Adipocyte (in vitro differentiated cells): ENCODE measurements at regions not wholly inside any gene's neighbourhood (a gene's known extent, or its start where the extent isn't known, plus 50 kb on each side); places are given as distances from the start of the nearest gene placed in this dataset.
A peak's percentile ranks its signal among the peaks of the same experiment; 100 is the strongest.

Experiments used
- DNase-seq: peaks from one replicate; pipeline ENCODE4 v3.0.0-alpha.2; 2015; ENCODE audit warnings: low read depth
- H3K27me3 ChIP-seq: replicated peaks from 2 replicates; pipeline ENCODE4 v1.7.0; 2013; ENCODE audit warnings: mild to moderate bottlenecking, low read length, moderate library complexity; ENCODE audit not compliant: control insufficient read depth, insufficient read depth
- H3K36me3 ChIP-seq: 2 replicates; pipeline ENCODE4 v1.7.0; 2013; ENCODE audit warnings: low read length, mild to moderate bottlenecking, moderate library complexity; ENCODE audit not compliant: control insufficient read depth, insufficient read depth, severe bottlenecking
- H3K4me1 ChIP-seq: 2 replicates; pipeline ENCODE4 v1.7.0; 2013; ENCODE audit warnings: mild to moderate bottlenecking, low read length, moderate library complexity; ENCODE audit not compliant: control insufficient read depth, insufficient read depth
- H3K4me3 ChIP-seq: 2 replicates; pipeline ENCODE4 v1.7.0; 2013; ENCODE audit warnings: mild to moderate bottlenecking, low read length, moderate library complexity
- H3K9ac ChIP-seq: 2 replicates; pipeline ENCODE4 v1.7.0; 2013; ENCODE audit warnings: mild to moderate bottlenecking, low read length, moderate library complexity
- H3K9me3 ChIP-seq: 2 replicates; pipeline ENCODE4 v1.7.0; 2013; ENCODE audit warnings: mild to moderate bottlenecking, low read length, moderate library complexity; ENCODE audit not compliant: control insufficient read depth

DNA sequence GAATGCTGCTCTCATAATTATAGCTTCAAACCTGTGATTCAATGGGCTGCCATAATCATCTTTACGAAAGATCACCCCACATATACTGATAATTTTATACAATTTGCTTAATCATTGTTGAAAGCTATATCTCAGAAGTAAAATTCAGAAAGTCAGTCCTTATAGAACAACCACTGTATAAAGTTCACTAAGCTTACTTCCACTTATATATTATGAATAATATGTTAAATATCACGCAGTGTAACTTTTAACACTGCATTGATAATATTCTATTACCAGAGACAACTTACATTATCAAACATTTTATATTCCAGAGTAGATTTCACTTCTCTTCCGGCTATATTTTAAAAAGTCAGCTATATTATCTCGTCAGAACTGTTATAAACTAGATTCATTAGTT is 550.1 kb upstream of the PCDH20 start:
- no peak overlapping the region for H3K9ac ChIP-seq
- no peak overlapping the region for H3K4me3 ChIP-seq
- no peaks in the 10 kb centered on the region for H3K36me3 ChIP-seq
- H3K9me3 ChIP-seq, result no peaks in the 10 kb centered on the region
- no peak for DNase-seq
- no peaks in the 10 kb centered on the region for H3K27me3 ChIP-seq
- no peaks in the 10 kb centered on the region for H3K4me1 ChIP-seq

DNA sequence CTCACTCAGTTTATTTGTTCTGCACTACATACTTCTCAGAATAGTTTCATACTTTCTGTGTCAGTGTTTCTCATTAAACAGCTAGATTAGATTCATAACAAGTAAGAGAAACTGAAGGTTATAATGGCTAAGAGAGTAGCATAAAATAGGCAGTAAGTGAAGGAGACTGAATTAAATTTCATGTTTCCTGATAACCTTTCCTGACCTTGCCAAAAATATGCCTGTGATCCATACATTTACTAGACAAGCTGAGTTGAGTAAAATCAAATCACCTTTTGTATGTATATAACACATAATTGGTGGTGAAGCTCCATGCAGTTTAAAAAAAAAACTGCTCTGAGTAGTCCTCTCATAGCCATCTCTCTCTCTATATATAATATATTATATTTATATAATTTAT is 545.3 kb upstream of the PCDH20 start:
- Histone ChIP-seq H3K4me1 (no peaks in the 10 kb centered on the region), H3K9ac (no peak overlapping the region), H3K27me3 (no peaks in the 10 kb centered on the region), H3K36me3 (no peaks in the 10 kb centered on the region), H3K9me3 (no peaks in the 10 kb centered on the region), H3K4me3 (no peak overlapping the region)
- DNase-seq, result no peak

DNA sequence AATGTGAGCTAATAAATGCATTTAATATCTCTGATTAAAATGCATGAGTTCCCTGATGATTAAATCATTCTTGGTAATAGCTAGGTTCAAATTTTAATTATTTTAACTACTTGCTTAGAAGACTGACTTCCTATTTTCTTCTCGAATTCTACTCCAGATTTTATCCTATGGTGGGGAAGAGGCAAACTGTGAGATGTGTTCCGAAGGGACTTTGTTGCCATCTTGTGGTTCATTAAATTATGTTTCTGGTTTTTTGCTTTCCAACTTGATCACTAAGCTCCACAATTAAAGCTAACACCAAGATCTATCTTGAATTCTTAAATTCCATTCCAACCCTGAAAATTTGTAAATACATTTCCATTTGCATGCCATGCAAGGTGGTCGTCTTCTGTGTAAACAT is 538.4 kb upstream of the PCDH20 start:
- Histone ChIP-seq H3K36me3 (no peaks in the 10 kb centered on the region), H3K27me3 (no peaks in the 10 kb centered on the region), H3K4me1 (no peaks in the 10 kb centered on the region), H3K4me3 (no peak overlapping the region), H3K9ac (no peak overlapping the region), H3K9me3 (no peaks in the 10 kb centered on the region)
- peak; percentile 35 for DNase-seq

DNA sequence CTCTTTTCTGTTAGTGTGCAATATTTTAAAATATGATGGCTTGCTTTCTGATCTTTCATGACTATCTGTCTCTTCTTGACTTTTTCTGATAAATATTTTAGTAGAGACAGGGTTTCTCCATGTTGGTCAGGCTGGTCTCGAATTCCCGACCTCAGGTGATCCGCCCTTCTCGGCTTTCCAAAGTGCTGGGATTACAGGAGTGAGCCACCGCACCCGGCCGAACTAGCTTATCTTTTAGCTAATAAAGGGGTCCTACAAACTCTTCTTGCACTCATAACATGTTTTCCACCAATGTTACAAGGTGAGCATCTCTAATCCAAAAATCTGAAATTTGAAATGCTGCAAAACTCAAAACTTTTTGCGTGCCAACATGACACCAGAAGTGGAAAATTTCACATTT is 535.2 kb upstream of the PCDH20 start:
- no peaks in the 10 kb centered on the region for H3K36me3 ChIP-seq
- H3K4me1 ChIP-seq, result no peaks in the 10 kb centered on the region
- H3K9ac ChIP-seq, result no peak overlapping the region
- H3K4me3 ChIP-seq, result no peak overlapping the region
- H3K9me3 ChIP-seq, result no peaks in the 10 kb centered on the region
- H3K27me3 ChIP-seq, result no peaks in the 10 kb centered on the region
- no peak for DNase-seq

DNA sequence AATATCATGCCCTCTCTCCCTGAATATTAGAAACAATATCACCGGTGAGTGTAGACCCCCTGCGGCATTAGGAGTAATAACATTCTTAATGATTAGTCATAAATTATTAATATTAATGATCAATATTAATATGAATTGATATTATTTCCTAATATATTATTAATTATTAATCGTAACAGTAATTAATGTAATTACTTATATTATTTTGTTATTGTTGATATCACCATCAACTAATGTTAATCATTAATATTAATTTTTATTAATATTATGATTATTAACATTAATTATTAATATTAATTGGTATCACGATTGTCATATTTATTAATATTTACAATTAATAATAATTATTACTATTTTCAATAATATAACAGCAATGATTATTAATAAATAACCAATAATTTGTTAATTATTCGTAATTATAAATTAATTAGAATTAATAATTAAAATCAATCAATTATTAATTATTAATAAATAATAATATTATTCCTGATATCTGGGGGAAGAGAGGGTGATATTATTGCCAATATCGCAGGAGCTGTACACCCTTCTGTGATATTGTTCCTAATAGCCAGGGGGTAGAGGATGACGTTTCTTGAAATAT is 528.8 kb upstream of the PCDH20 start:
- Histone ChIP-seq H3K4me1 (no peaks in the 10 kb centered on the region), H3K4me3 (no peak overlapping the region), H3K9me3 (no peaks in the 10 kb centered on the region), H3K9ac (no peak overlapping the region), H3K36me3 (no peaks in the 10 kb centered on the region), H3K27me3 (no peaks in the 10 kb centered on the region)
- no peak for DNase-seq

DNA sequence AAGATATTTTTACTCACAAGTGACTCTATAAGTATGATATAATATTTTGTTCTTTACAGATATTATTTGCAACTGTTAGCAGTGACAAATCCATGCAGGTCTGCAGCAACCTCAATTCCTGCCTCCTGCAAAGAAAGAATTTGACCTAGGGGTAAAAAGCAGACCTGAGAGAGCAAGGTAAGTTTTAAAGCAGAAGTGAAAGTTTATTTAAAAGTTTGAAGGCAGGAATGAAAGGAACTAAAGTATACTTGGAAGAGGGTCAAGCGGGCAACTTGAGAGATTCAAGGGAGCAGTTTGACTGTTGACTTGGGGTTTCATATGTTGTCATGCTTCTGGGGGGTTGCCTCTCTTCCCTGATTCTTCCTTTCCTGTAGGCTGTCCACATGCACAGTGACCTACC is 520.1 kb upstream of the PCDH20 start:
- H3K9me3 ChIP-seq, result no peaks in the 10 kb centered on the region
- H3K27me3 ChIP-seq, result no peaks in the 10 kb centered on the region
- DNase-seq, result no peak
- no peak overlapping the region for H3K4me3 ChIP-seq
- no peak overlapping the region for H3K9ac ChIP-seq
- no peaks in the 10 kb centered on the region for H3K36me3 ChIP-seq
- no peaks in the 10 kb centered on the region for H3K4me1 ChIP-seq

DNA sequence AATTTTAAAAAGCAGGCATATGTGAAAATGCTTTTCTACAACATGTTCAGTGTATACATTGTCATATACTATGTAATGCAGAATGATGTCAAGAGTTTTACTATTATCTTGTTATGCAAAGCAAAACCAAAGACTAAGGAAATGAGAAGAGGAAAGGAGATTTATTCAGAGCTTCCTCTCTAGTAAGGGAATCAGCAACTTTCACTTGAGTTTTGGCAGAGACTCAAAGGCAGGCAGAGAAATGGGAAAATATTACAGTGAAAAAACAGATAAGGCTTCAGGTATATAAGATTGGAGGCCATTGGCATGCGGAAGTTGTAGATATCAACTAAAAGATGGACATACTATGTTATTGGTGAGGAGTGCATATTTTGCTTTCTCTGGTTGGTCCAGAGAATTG is 512.0 kb upstream of the PCDH20 start:
- Histone ChIP-seq H3K9ac (no peak overlapping the region), H3K4me1 (no peaks in the 10 kb centered on the region), H3K36me3 (no peaks in the 10 kb centered on the region), H3K9me3 (peaks cover 3% of the 10 kb centered on the region), H3K4me3 (no peak overlapping the region), H3K27me3 (no peaks in the 10 kb centered on the region)
- DNase-seq, result no peak

DNA sequence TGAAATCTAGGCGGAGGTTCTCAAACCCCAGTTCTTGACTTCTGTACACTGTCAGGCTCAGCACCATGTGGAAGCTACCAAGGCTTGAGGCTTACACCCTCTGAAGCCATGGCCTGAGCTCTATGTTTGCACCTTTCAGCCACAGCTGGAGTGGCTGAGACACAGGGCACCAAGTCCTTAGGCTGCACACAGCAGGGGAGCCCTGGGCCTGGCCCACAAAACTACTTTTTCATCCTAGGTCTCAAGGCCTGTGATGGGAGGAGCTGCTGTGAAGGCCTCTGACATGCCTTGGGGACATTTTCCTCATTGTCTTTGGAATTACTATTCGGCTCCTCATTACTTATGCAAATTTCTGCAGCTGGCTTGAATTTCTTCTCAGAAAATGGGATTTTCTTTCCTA is 503.2 kb upstream of the PCDH20 start:
- Histone ChIP-seq H3K27me3 (no peaks in the 10 kb centered on the region), H3K9ac (no peak overlapping the region), H3K4me3 (no peak overlapping the region), H3K36me3 (no peaks in the 10 kb centered on the region), H3K9me3 (peaks cover 3% of the 10 kb centered on the region), H3K4me1 (no peaks in the 10 kb centered on the region)
- DNase-seq, result no peak

DNA sequence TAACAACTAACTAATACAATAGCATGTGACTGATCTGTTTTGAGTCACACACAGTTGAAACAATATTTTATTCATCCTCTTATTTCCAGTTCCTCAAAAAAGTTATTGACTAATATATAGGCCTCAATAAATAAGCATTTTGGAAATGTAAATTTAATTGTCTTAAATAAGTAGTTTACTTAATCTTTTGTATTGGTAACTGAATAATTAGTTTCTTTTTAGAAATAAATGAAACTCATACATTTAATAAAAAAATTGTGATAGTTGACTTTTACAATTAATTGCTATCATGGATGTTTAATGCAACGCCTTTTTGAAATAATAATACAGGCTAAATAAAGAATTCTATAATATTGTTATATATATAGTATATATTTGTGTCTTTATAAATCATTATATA is 500.8 kb upstream of the PCDH20 start:
- H3K4me3 ChIP-seq, result no peak overlapping the region
- H3K27me3 ChIP-seq, result no peaks in the 10 kb centered on the region
- H3K9me3 ChIP-seq, result no peaks in the 10 kb centered on the region
- H3K9ac ChIP-seq, result no peak overlapping the region
- no peak for DNase-seq
- H3K36me3 ChIP-seq, result no peaks in the 10 kb centered on the region
- no peaks in the 10 kb centered on the region for H3K4me1 ChIP-seq

DNA sequence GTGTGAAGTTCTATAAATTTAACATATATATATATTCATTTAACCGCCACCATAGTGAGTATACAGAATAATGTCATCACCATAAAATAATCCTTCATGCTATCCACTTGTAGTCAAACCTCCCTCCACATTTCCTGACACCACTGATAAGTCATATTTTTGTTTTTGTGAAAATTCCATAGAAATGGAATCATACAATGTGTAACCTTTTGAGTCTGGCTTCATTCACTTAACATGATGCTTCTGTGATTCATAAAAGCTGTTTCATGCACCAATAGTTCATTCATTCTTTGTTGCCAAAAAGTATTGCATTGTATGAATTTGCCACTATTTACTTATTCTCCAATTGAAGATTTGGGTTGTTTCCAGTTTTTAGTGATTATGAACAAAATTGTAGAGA is 497.5 kb upstream of the PCDH20 start:
- DNase-seq, result no peak
- no peak overlapping the region for H3K9ac ChIP-seq

DNA sequence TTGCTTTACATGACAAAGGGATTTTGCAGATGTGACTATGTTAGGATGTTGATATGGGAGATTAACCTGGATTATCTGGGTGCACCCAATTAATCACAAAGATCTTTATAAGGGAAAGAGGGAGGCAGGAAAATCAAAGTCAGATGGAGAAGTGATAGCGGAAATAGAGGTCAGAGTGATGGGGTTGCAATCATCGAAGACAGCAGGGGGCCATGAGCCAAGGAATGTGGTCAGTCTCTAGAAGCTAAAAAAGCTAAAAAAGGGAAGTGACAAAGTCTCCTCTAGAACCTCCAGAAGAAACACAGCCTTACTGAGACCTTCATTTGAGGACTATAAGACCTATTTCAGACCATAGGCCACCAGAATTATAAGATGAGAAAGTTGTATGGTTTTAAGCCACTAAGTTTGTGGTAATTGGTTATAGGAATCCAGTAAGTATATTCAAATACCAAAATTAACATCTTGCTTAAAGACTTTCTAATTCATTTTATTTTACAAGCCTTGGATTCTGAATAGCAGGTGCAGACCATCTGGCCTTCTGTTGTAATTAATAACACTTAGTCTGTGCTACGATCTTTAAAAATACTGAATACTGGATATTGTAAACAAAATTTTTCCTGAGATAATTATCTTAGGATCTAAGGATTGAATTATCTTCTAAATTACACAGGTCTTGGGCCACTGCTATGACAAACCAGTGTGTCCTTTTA is 493.4 kb upstream of the PCDH20 start:
- no peak for DNase-seq
- Histone ChIP-seq H3K27me3 (no peaks in the 10 kb centered on the region), H3K9me3 (no peaks in the 10 kb centered on the region), H3K9ac (no peak overlapping the region), H3K4me3 (no peak overlapping the region), H3K4me1 (no peaks in the 10 kb centered on the region), H3K36me3 (no peaks in the 10 kb centered on the region)

More for the DNA sequence above, 497.5 kb upstream of the PCDH20 start:
- H3K9me3 ChIP-seq, result no peaks in the 10 kb centered on the region
- H3K4me1 ChIP-seq, result no peaks in the 10 kb centered on the region
- H3K36me3 ChIP-seq, result no peaks in the 10 kb centered on the region
- no peaks in the 10 kb centered on the region for H3K27me3 ChIP-seq
- H3K4me3 ChIP-seq, result no peak overlapping the region

DNA sequence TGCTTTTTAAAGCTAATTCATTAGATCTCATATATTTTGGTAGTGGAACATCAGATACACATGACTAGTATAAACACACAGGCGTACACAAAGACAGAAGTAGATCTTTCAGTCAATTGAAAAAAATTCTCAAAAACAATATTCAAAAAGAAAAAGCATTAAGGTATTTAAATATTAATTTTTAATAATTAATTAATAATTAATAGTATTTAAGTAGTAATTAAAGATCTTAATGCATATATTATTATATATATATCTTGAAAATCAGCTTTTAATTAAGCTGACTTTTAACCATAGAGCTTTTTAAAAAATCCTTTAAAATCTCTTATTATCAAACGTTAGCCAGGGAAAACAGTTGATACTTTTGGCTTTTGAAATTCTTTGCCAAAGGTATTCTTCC is 489.4 kb upstream of the PCDH20 start:
- no peaks in the 10 kb centered on the region for H3K9me3 ChIP-seq
- DNase-seq, result no peak
- H3K27me3 ChIP-seq, result no peaks in the 10 kb centered on the region
- no peaks in the 10 kb centered on the region for H3K36me3 ChIP-seq
- H3K4me1 ChIP-seq, result no peaks in the 10 kb centered on the region
- no peak overlapping the region for H3K9ac ChIP-seq
- no peak overlapping the region for H3K4me3 ChIP-seq
